HG02973 (cell line): ENCODE measurements at regions not wholly inside any gene's neighbourhood (a gene's known extent, or its start where the extent isn't known, plus 50 kb on each side); places are given as distances from the start of the nearest gene placed in this dataset.

ENCODE experiments used
- ATAC-seq: cut with Tn5 transposase; IDR thresholded peaks from one replicate; pipeline ENCODE4 v1.9.1; 2021; ENCODE audit warnings: moderate library complexity; ENCODE audit not compliant: unreplicated experiment

DNA sequence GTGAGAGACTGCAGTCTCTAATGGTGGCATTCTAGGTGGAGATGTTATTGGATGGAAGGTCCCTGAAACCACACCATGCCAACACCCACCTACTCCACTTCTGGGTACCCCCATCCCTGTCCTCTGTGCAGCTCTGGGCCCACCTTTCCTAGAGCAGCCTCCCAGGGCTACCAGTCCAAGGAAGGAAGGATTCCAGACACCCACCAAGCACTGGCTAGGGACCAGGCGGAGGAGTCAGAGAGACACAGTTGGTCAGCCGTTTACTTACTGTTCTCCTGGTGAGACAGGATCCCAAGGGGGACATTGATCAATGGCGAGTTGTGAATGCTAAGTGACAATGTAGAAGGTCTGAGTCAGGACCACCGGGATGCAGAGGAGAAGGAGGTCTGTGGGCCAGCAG lies 151.6 kb downstream of the TTC32 start:
- ATAC-seq: no peak

DNA sequence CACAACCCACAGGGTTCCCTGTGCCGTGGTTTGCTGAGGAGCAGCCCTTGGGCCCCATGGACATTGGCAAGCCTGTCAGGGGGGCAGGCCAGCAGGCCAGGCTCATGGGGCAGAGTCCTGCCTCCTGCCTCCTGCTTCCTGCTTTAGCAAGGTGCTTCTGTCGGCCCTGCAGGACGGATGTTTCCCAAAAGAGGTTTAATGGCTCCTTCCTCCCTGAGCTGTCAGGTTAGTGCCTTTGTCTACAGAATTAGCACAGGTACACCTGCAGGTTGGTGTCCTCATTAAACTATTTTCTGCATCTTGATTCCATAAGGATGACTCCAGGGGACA lies 152.3 kb downstream of the TTC32 start:
- no peak for ATAC-seq

DNA sequence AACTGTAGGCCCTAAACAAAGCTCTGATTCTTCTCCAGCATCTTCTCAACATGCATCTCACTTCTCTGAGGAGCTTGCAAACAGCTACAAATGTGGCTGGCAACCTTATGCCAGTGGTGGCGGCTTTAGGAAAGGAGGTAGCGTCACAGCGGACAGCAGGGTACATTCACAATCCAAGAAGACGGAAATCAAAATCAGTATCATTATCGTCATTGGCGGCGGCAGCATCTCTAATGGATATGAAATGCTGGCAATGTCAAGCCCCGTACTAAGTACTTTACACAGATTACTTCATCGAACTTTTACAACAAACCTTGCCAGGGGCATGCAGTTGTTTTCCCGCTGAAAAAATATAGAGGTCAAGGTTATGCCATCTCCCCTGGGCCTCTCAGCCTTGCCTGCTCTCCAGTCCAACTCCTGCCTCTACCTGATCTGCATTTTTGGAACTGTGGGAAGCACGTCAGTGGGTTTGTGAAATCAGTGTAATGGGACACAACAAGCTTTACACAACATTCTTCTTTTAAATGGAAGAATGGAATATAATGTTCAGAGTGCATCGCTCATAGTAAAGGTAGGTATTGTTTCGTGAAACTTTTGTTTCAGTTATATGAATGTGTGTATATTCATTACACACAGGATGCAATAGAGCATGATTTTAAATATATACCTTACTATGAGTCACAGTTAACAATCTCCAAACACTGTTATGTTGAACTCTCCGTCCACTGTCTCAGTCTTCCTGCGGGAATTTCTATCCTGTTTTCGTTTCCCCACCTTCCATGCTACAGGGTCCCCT lies 152.9 kb downstream of the TTC32 start:
- ATAC-seq: no peak

DNA sequence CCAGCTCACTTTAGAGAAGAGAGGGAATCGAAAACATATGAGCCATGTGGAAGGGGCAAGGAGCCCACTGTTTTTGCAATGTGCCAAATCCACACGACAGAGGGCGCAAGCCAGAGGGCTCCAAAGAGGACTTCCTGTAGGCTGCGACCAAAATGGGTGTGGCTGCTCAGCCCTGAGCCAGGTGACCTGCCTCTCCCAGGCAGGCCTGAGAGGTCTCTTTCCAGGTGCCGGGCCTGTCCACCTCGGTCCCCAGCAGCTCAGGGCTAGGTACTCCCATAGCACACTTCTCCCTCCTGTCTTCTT lies 153.8 kb downstream of the TTC32 start:
- ATAC-seq: no peak

DNA sequence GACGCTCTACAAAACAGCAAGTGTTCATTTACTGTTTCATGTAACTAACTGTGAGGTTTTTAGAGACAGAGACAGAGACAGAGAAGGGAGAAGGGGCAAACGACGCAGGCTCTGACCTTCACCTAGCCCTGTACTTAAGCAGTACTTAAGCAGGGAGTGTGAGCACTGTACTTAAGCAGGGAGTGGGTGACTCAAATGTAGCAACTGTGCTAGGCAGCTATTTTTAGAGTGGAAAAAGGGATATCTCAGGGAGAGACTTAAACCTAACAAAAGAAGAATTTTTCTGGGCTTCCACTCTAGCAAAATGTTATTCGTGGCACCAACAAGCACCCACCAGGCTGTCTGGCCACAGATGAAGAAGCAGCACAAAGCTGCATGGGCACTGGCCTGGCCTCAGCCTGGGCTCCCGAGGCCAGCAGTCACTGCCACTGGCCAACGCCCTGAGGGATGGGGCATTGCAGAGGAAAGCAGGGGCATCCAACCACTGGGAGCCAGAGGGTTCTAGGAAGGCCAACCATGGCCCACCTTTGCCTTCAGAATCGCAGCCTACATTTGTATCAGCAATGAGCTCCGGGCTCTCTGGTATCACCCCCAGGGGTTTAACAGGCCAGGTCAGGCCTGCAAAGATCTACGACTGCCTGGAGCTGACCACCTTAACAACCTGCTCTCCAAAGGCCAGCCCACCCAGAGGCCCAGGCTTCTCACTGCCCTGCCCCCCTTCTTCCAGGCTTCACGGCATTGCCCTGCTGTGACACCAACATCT lies 154.3 kb downstream of the TTC32 start:
- ATAC-seq: no peak

DNA sequence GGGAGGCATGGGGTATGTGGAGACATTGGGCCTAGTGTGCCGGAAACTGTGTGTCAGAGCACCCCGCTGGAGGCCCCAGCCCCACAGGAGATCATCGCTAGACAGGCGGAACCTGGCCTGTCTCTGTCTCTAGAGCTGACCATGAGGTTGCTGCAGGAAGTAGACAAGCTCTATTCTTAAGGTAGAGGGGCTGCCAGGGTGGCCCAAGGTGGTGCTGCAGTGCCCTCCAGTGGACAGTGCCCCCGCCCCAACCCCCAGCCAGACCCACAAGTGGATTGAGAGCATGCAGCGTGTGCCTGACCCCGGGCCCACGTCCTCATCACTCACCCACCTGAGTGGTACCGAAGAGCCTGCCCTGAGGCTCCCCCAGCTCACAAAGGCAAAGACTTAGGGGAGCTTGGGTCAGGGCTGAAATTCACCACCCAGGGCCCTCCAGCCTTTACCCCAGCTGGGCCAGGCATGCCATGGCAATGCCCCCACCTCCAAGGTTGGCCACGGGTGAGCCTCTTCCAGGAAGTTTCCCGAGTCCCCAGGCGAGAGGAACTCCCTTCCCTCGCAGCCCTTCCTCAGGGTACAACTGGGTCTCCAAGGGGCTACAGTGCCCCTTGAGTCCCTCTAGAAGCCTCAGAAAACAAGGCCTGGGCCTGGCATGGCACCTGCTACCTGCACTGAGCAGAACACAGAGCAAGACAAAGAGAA lies 155.0 kb downstream of the TTC32 start:
- ATAC-seq: no peak

DNA sequence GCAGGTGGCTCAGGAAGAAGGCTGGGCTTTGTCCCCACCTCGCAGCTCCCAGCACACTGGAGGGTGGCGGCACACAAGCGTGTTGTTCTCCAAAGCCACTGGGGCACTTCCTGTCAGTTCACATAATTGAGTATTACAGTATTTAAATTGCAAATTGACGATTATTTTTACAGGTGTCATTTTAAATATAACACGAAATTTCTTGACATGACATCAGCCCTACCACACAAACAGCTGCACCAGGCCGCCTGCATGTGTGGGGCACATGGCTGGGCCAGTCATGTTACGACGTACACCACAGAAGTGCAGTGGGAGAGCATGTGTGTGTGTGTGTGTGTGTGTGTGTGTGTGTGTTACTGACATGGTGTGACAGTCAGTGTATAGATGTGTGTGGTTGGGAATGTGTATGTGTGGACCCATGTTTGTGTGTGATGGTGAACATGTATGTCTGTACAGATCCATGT lies 155.6 kb downstream of the TTC32 start:
- no peak for ATAC-seq

DNA sequence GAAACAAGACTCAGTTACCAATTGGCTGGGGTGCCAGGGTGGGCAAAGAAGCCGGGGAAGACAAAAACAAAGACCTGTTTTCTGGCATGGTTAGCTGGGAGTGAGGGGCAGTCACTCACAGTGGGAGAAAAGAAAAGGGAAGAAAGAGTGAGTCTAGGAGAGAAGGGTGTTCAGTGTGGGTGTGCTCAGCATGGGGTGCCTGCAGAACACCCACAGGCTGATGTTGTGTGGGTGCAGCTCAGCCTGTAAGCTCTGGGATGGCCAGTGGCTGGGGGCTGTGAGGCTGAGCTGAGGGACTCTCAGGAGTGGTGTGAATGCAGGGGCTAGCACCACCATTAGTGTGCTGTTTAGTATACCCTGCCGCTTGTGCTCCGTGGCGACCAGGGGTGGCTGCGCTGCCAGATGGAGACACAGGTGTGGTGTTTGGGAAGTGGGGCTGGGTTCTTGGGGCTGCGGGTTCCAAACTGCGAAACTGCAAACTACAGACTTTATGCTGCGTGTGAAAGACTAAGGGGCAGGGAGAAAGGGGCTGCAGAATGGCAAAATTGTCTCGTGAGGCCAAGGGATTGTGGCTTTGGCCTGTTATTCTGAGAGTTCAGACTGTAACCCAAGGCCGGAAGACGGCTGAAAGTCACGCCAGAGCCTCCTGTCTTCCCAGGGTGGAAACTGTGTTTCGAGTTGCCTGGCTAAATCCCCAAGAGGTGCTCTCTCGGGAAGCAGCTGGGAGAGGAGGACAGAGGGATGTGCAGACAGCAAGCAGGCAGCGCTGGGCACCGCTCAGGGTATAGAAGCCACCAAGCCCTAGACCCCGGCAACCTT lies 156.3 kb downstream of the TTC32 start:
- ATAC-seq: no peak

DNA sequence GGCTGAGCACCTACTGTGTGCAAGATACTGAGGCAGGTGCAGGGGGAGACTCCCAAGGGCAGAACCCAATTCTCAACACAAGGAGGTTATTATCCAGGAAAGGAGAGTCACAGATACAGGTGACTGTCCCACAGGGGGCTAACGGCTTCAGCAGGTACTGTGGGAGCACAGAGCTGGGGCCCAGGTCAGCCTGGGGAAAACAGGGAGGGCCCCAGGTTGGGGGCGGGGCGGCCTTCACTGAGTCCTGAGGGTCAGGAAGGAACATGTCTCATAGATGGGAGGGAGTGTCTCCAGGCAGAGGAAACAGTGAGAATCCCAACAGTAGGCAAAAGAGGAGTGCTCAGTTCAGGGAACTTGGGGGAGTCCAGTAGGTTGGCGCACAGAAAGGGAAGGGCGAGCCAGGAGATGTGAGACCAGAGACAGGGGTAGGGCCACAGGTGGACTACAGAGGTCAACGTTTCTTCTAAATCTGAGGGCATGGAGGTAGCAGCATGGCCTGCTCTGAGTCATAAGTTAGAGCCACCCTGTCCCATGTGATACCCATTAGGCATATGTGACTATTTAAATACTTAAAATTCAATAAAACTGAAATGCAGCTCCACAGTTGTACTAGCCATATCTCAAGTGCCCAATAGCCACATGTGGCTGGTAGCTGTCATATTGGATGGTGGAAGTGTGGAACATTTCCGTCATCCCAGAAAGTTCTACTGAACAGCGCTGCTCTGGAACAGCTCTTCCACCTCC lies 157.2 kb downstream of the TTC32 start:
- ATAC-seq: no peak

DNA sequence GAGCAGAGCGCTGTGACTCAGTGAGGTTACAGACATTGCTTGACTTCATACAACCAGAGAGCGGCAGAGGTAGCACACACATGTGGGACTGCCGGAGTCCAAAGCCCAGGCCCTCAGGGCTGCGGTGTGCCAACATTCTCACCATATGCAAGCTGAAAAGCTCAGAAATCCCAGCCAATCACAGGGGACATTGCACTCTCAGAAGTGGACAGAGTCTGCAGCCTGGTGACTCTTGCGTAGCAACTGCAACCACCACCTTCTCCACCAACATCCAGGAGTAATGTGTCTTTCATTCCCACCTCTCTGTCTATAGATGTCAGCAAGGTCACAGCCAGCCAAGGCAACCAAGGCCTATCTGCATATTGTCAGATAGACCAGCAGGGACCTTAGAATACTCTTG lies 158.1 kb downstream of the TTC32 start:
- no peak for ATAC-seq

DNA sequence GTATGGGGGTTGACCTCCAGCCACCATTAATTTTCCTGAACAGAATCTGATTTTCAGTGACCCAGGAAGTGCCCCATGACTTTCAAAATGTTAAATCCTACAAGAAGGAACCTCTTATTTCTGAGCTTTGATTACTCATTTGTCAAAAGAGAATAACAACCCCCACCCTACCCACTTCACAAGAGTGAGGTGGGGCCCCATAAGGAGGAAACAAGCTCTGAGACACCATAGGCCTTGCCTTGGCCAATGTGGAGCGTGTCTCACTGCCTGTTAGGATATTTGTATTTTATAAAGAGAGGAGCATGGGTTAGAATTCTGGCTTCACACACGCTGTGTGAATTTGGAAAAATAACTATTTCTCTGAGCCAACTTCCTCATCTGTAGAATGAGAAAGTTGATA lies 158.9 kb downstream of the TTC32 start:
- ATAC-seq: no peak

DNA sequence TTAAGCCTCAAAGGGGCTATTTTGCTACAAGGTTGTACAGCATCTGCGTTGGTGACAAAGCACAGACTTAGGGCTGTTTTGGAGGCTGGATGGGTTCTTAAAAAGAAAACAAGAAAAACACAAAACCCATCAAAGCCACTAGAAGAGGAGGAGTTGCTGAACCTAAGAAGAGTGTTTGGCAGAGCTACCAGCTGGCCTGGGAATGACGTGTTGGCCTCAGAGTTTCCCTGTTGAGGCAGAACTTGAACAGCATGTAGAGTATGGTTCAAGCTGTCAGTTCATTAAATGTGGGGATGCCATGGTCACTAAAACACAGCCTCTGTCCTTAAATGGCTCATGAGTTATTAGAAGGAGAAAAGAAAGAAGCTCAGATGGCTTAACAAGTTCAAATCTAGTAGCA lies 162.5 kb downstream of the TTC32 start:
- ATAC-seq: no peak

DNA sequence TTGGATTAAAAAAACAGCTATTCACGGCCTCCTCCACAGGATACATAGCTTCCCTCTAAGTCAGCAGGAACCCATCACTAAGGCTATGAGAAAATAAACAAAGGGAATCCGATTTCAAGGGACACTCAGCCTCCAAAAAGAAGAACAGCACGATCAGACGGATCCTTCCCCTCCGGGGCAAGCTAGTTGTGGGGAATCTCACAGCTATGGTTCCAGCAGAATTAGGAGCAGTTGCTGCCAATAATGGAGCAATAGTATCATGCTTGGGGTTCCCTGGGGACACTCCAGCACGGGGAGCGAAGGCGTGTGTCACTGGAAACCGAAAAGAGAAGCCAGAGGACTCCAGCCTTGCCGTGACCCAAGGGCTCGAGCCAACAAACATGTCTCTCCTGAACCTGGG lies 163.1 kb downstream of the TTC32 start:
- ATAC-seq: no peak

DNA sequence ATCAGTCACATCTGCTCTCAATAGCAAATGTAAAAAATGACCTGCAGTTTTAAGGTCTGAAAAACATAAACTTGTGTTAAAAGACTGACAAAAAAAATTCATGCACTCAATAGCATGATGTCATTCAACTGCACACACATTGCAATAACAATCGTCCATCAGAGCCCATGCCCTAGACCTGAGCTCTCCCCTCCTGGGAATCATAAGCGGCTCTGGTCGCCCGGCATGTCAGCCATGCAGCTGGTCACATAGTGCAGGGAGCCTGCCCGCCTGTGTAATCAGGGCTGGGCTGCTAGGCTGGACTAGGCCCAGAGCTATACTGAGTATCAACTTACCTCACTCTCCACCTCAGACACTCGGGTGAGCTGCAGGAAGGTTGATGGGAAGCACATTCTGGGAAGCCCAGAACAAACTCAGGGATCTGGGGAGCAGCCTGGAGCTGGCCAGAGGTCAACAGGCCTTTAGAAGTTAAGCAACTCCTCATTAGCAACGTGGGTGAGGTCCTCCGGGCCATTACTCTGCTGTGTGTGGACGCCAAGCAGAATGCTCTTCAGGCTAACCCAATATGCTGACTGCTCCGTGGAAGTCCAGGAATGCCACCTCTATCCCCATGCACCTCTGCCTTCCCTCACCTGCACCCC lies 165.5 kb downstream of the TTC32 start:
- ATAC-seq: no peak

DNA sequence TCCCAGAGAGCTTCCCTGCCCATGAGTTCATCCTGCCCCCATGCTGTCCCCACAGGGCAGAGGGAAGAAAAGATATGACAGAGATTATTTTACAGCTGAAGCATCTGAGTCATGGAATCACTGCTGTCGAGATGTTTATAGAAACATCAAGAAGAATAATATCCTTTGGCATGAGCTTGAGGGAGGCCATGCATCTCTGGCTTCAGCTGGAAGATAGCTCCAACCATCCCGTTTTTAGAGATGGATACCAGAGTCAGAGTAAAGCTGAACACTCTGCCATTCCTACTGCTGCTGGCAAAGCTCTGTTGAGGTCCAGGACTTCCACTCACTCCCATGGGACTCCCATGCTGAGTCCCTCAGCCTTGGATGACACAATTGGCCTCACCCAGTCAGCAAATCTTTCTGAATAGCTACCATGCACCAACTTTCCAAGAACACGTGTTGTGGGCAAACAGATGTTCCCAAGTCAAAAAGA lies 167.8 kb downstream of the TTC32 start:
- no peak for ATAC-seq

DNA sequence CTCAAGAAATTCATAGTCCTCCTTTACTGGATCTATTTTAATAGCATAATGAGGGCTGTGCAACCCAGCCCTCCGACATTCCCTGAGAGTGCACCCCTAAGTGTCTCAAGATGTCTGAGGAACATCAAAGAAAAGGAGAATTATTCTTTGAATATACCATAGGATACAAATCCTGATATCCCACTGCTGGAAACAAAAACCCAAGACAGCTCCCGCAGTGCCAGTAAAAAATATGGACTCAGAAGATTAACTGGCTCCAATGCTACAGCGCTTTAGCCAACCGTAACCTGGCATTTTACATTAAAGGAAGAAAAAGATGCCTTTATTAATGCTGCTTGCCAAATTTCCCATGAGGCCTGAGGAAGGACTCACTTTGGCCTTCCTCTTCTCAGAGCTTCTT lies 168.4 kb downstream of the TTC32 start:
- no peak for ATAC-seq

DNA sequence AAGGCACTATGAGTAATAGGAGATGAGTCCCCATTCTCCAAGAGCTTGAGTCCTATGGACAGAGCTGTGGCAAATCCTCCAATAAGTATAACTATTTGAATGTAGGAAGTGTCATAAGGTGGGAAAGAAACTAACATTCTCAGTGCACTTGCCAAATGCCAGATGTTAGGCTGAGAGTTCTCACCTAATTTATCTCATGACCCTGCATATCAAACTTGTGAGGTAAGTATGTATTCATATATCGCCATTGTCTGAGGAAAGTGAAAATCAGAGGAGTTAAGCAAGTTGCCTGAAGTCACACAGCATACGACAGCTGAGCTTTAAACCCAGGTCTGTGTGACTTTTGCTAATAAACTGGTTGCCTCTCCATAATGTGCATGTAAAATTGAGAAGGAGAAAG lies 169.5 kb downstream of the TTC32 start:
- ATAC-seq: no peak

DNA sequence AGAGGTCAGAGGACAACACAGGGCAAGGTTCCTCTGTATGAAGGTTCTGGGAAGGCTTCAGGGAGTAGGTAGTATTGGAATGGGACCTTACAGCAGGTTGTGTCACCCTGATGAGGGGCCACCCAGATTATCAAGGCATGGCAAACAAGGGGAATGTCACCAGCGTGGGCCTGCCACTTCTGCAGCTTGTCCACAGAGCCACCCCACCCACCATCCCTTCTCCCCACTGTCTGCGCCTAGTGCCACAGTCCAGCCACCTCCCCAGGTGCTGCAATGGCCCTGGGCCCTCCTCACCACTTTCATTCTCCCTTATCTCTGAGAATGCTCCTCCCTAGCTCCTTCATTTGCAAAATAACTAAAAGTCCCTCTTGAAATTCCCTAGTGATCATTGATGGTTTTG lies 170.3 kb downstream of the TTC32 start:
- no peak for ATAC-seq

DNA sequence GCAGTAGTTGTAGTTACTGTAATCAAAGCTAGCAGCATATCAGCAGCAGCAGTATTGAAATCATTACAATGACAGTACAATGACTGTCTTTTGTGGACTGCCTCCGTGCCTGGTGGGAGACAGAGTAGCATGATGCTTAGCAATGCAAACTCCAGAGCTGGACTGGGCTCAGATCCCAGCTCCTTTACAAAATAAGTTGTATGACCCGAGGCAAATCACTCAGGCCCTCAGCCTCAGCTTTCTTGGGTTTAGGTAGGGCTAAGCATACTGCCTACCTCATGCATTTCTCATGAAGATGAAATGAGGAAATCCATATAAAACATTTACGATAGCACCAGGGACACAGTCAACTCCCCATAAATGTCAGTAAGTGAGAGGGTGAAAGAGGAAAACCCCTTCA lies 170.7 kb downstream of the TTC32 start:
- no peak for ATAC-seq

DNA sequence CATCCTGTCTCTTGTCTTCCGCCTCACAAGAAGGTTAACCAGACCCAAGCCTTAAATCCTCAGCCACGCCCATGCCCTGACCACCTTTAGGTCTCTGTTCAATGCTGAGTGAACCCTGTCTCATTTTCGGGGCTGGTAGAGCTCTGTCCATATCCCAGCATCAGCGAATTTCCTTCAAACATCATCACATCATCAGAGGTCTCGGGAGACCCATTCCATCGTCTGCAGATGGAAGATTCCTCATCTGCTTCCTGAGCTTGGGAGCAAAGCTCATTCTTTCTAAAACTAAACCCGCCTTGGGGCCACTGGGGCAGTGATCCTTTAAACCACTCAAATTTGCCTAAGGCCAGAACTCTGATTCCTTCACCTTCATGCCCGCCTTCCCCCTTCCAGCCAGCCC lies 173.7 kb downstream of the TTC32 start:
- no peak for ATAC-seq
